ENCODE measurements at regions not wholly inside any gene's neighbourhood (a gene's known extent, or its start where the extent isn't known, plus 50 kb on each side); places are given as distances from the start of the nearest gene placed in this dataset. TPM values are rescaled to one million over a fixed set of nuclear protein-coding genes. Genes with fewer than 3 reads are reported as not detected.
"Not testable (repeated sequence)": the region's sequence is repeated elsewhere in the genome, so short reads cannot be mapped to it uniquely, and the experiment has no call there.

DNA sequence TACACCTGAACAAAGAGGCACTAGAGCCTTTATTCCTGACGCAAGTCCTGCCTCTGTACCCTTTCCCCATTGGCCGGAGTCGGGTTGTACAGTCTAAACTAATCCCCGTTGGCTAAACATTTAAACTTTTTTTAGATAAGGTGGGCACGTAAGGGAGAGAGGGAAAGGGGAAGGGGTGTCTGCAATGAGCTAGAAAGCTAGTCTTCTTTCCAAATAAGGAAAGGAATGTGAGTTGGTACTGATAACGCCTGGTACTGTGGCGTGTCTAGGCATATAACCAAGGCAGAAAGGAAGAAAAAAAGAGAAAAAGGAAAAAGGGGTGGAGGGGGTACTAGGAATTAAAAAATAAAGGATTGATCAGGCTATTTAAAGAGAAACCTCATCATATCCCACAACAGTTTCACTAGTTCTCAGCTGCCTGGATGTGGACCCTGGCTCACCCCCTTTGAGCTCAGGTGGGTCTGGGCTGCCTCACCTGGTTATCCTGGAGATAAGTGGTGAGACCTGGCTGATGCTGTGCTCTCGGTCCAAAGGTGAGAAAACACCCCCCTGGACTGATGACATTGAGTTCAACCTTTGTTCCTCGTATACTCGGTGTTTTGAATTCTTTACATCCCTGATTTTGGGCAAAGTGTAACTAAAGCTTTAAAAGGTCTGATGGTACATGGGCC, 90.9 kb upstream of the EEF2KMT start:
- DNase-seq (ENCODE audit: low read depth in 2 of 3, low spot score in 2 of 3) = no peak

DNA sequence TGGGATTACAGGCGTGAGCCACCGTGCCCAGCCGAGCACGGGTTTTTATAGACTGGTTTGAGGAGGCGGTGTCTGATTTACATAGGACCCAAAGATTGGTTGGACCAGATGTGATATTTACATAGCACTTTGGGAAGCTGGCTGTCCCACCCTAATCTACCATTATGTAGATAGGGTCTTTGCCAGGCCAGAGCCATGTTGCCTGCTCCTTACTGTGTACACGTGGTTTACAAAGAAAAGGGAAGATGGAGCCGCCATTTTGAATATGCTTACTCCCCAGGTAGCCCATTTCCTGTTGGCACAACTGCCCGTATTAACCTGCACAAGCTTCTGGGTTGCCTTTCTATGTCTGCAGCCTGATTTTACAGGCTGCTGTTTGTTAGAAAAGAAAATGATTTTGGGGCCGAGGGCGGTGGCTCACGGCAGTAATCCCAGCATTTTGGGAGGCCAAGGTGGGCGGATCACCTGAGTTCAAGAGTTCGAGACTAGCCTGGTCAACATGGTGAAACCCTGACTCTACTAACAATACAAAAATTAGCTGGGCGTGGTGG, 89.9 kb upstream of the EEF2KMT start:
- no peak for DNase-seq (ENCODE audit: low read depth in 2 of 3, low spot score in 2 of 3)

DNA sequence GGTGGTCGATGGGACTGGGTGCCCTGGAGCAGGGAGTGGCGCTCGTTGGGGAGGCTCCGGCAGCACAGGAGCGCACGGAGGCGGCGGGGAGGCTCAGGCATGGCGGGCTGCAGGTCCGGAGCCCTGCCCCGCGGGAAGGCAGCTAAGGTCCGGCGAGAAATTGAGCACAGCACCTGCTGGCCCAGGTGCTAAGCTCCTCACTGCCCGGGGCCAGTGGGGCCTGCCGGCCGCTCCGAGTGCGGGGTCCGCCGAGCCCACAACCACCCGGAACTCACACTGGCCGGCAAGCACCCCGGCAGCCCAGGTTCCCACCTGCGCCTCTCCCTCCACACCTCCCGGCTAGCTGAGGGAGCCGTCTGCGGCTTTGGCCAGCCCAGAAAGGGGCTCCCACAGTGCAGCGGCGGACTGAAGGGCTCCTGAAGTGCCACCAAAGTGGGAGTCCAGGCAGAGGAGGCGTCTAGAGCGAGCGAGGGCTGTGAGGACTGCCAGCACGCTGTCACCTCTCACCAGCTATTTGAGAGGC, 88.8 kb upstream of the EEF2KMT start:
- no peak for DNase-seq (ENCODE audit: low read depth in 2 of 3, low spot score in 2 of 3)

DNA sequence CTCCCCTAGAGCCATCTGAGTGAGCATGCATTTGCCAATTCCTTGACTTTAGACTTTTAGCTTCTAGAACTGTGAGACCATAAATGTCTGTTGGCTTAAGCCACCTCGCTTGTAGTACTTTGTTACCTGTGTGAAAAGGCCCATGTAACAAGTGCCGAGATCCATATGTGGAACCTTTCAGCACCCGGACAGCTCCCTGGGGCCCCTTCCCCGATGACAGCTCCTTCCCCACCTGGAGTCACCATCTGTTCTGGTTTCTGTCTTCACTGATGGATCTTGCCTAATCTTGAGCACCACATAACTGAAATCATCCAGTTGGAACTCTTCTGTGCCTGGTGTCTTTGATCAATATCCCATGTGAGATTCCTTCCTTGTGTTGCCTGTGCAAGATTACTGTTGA, 78.9 kb upstream of the EEF2KMT start:
- DNase-seq (ENCODE audit: low read depth in 2 of 3, low spot score in 2 of 3) = no peak

DNA sequence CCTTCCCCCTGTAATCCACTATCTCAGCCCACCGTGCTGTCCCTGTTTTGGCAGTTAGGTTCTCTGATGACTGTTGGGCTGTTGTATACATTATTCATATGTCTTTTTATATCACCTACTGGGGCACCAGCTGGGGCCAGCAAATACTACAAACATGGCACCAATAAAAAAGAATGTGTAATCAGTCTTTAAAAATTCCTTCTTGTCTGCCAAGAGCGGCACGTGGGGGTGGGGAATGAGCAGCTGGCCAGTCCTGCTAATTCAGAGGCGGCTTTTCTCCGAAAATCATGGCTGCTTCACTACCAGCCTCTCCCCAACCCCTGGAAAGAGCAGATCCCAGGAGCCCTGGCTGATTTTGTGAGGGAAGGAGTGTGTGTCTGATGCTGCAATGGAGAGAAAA, 77.7 kb upstream of the EEF2KMT start:
- DNase-seq (ENCODE audit: low read depth in 2 of 3, low spot score in 2 of 3) = no peak

DNA sequence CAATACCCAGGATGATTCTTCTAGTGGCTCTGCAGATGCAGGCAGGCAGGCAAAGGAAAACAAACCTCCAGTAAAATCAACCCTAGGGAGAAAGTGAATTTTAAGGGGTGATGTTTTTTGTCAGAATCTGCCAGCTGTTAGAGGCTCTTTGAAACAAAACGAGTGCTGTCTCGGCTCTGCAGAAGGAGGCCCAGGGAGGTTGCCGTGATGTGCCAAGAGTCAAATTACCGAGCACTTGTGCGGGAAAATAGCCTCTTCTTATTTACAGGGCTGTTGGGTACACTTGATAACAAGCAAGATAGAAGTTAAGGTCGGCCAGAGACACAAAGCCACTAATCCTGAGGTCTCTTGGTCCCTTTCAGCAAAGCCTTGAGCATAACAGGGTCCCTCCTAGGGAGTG, 68.9 kb upstream of the EEF2KMT start:
- DNase-seq (ENCODE audit: low read depth in 2 of 3, low spot score in 2 of 3) = no peak

DNA sequence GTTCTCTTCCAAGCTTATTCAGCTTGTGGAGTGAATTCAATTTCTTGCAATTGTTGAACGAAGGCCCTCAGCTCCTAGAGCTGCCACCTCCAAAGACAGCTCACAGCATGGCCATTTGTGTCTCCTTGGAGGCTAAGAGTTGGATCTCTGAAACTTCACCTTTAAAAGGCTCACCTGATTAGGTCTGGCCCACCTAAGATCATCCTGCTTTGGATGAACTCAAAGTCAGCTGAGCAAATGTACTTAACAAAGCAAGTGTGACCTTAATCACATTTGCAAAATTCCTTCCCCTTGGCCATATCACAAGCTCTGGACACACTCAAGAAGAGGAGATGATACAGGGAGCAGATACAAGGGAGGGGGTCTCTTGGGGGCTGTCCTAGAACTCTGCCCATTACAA, 67.8 kb upstream of the EEF2KMT start:
- not testable (repeated sequence) for DNase-seq (ENCODE audit: low read depth in 2 of 3, low spot score in 2 of 3)

DNA sequence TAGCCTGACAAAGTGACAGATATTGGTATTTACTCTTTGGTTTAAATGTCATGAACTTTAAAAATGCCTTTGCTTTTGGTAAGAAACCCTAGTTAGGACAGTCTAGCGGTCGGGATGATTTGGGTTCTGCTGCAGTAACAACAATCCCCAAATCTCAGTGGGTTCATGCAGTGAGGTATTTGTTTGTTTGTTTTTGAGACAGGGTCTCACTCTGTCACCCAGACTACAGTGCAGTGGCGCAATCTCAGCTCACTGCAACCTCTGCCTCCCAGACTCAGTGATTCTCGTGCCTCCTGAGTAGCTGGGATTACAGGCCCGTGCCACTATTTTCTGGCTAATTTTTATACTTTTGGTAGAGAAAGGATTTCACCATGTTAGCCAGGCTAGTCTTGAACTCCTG, 65.2 kb upstream of the EEF2KMT start:
- not testable (repeated sequence) for DNase-seq (ENCODE audit: low read depth in 2 of 3, low spot score in 2 of 3)

DNA sequence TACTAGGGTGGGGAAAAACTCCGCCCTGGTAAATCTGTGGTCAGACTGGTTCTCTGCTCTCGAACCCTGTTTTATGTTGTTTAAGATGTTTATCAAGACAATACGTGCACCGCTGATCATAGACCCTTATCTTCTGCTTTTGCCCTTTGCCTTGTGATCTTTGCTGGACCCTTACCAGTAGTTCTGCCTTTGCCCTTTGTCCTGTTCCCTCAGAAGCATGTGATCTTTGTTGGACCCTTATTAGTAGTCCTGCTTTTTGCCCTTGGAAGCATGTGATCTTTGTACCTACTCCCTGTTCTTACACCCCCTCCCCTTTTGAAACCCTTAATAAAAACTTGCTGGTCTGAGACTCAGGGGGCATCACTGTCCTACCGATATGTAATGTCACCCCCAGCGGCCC, 64.3 kb upstream of the EEF2KMT start:
- DNase-seq (ENCODE audit: low read depth in 2 of 3, low spot score in 2 of 3) = not testable (repeated sequence)

DNA sequence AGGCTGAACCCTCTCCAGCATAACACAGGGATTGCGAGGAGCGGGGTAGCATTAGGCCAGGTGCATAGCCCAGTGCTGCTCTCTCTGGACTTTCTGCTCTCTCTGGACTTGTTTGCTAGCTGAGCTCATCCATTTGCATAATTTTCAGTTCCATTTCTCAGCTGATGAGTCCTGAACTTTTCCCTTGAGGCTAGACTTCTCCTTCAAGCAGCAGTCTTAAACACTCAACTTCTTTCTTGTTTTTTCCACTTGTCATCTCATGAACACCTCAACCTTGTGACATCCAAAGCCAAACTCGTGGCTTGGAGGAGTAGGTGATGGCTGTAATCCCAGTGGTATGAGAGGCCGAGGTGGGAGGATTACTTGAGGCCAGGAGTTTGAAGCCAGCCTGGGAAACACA, 62.4 kb upstream of the EEF2KMT start:
- DNase-seq (ENCODE audit: low read depth in 2 of 3, low spot score in 2 of 3) = not testable (repeated sequence)

DNA sequence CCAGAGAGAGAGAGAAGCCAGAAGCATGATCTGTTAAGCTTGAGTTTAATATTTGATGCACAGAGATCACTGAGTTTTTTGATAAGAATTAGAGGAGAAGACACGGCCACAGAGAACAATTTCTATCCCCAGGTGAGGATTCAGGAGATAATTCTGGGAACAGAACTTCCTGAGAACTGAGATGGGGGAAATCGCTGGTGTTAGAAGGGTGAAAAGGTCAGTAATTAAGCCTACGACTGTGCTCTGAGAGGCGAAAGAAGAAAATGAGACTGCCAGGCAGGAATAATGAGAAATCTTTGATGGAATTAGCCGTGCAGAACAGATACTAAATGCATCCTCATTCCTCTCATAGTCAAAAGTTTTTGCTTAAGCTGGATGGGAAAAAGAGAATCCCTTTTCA, 61.9 kb upstream of the EEF2KMT start:
- not testable (repeated sequence) for DNase-seq (ENCODE audit: low read depth in 2 of 3, low spot score in 2 of 3)

DNA sequence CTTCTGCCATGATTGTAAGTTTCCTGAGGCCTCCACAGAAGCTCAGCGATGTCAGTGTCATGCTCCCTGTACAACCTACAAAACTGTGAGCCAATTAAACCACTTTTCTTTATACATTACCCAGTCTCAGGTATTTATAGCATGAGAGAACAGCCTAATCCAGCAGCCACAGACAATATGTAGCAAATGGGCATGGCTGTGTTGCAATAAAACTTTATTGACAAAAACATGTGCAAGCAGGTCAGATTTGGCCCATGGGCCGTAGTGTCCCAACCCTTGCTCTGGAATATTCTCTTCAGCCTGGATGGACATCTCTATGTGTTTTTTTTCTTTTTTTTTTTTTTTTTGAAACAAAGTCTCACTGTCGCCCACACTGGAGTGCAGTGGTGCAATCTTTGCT, 60.9 kb upstream of the EEF2KMT start:
- DNase-seq (ENCODE audit: low read depth in 2 of 3, low spot score in 2 of 3) = no peak

DNA sequence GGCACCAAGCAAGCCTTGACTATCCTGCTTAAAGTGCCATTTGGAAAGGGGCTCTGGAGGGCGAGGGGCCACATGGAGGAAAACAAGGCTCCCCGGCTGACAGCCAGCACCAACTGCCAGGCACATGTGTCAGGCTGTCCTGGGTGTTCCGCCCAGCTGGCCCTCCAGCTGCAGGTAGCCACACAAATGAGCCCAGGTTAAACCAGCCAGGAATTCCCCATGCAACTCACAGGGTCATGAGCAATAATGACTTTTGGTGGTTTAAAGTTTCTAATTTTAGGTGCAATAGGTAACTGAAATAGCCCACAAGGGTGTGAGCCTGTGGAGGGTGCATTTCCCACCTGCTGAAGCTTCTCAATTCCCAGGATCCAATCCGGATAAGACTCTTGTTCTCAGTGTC, 58.9 kb upstream of the EEF2KMT start:
- DNase-seq (ENCODE audit: low read depth in 2 of 3, low spot score in 2 of 3) = not testable (repeated sequence)

DNA sequence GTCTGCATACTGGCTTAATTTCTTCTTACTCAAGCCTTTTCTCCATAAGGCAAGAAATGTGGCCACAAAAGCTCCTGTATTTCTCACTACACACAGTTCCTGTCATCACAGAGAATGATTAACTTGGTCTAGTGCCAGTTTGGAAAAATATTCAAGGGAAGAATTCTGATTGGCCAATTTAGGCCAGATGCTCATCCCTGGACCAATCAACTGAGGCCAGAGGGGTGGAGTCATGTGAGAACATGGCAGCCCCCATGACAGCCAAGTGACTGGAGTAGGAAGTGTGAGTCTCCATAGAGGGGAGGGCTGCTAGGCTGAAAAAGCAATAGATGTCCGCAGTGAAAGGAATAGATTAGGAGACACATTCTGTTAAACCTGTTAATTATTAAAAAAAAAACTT, 56.4 kb upstream of the EEF2KMT start:
- DNase-seq (ENCODE audit: low read depth in 2 of 3, low spot score in 2 of 3) = not testable (repeated sequence)

DNA sequence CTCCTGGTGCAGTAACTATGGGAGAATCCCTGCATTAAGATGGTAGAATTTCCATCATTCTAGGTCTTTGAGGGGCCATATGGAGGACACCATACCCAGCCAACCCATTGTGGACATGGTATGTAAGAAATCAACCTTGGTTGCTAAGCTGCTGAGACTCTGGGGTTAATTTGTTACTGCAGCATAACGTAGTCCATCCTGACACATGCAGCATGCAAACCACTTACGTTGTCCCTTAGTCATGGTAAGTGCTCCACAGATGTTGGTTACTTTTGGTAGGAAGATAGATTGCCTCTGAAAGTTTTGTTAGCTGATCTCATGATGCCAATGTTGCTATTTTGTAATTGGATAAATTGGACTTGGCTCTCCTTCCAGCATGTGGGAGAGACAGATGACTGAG, 53.8 kb upstream of the EEF2KMT start:
- not testable (repeated sequence) for DNase-seq (ENCODE audit: low read depth in 2 of 3, low spot score in 2 of 3)

Small RNA genes in the stretch of these regions (small RNA-seq; reads per million reads assigned to genes)
- gene AC007012.1 (not detected), gene MIR8065 (not detected), gene RNU6-328P (not detected), gene RNU6-457P (not detected), gene RNU7-99P (not detected), gene SNRPCP20 (not detected)
